Activated CD4-positive, alpha-beta T cell treated with anti-CD3 and anti-CD28 coated beads, Interleukin-2, amount 50 U/mL, for 1 hour (primary cell): ENCODE measurements at regions not wholly inside any gene's neighbourhood (a gene's known extent, or its start where the extent isn't known, plus 50 kb on each side); places are given as distances from the start of the nearest gene placed in this dataset.

Experiments used
- DNase-seq: peaks from one replicate; pipeline ENCODE4 v3.0.0-alpha.2; 2020

DNA sequence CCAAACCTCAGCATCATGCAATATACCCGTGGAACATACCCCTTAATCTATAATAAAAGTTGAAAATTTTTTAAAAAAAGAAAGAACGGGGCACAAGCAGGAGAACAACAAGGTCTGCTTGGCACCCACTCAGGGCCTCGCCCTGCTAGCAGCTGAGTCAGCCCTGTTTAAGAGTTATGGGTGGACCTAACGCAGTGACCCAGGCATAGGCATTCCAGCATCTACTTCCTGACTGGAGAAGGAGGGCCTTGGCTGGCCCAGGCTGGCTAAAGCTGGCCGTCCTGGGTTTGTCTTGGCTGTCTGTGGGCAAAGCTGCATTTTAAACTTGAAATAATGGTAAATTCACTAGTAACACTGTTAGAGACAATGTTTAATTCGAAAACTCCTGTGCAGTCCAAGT lies 236.7 kb upstream of the PGRMC2 start:
- DNase-seq = no peak

DNA sequence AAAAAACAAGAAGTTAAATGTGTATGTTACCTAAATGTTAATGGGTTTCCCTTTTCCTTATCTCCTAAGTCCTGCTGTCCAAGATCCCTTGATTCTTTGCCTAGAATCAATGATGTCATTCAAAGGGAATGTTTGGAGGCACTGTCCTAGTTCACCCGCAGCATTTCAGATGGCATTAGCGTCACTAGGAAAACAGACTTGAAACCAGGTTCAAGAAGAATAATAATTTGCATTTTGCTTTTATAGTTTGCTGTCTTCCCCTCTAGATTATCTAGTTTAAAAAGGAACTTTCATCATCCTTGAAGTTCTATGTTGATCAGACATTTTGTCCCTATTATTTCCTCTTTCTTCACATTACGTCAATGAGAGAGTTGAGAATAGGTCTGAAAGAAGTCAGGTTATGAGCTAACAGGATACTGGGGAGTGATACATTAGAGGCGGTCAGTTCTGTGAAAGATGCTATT lies 234.1 kb upstream of the PGRMC2 start:
- no peak for DNase-seq

DNA sequence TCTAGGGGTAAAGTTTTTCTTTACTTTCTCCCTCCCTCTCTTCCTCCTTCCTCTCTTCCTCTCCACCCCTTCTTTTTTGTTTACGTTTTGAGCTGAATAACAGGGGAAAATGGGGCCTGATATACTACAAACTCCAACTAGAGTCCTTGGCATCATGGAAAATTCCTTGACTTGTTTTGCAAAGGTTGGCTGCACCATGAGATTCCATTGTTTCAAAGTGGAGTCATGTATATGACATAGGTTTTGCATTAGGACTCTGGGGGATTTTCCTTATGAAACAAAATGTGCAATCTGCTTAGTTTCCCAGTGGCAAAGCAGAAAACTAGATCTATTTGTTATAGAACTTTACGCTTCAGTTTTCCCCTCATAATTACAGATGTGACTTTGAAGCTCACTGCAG lies 233.5 kb upstream of the PGRMC2 start:
- no peak for DNase-seq

DNA sequence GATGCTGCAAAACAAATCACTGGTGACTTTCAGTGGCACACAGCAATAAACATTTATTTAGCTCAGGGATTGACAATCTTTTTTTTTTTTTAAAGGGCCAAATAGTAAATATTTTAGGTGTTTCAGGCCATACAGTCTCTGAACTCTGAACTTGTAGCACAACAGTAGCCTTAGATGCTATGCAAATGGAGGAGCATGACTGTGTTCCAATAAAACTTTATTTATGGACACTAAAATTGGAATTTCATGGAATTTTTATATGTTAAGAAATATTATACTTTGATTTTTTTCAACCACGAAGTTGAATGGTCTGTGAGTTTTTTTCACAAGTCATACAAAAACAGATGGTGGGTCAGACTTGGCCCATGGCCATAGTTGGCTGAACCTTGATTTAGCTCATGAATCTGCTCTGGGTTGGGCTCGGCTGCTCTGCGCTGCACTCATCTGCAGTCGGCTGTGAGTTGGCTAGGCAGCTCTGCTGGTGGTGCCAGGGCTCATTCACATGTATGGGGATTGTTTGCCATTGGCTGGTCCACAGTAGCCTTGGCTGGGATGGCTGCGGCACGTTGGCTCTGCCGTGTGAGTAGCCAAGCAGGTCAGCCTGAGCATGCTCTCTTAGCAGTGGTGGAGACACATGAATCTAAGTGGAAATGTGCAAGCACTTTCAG lies 231.7 kb upstream of the PGRMC2 start:
- no peak for DNase-seq

DNA sequence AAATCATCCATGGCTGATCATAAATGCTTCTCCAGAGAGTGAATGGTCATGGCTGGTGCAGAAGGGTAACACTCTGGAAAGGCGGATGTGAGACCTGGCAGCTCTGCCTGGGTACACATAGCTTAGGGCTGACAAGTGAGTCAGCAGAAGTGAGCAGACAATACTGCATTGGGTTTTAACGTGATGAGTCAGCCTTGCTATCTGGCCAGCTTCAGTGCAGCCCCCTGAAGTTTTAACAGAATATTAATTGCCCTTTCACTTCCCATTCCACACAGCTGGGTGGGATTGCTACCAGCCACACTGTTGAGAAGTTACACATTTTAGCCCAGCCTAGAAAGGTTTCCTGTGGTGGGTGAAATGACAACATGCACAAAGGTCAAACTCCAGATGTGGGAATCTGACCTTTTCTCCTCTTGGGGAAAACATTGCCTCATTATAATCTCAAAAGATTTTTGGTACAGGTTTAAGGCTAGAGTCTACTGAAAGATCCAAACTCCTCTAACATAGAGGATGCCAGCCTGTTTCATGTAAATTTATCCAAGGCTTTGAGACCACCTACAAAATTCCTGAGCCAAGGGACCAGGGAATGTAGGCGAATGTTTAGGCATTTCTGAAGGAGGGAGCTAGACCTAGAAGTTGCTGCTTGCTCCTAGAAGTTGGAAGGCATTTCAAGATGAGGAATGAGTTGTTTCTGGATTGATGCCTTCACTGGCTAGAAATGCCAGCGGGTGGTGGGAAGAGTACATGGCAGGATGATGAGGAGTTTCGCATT lies 230.3 kb upstream of the PGRMC2 start:
- no peak for DNase-seq

DNA sequence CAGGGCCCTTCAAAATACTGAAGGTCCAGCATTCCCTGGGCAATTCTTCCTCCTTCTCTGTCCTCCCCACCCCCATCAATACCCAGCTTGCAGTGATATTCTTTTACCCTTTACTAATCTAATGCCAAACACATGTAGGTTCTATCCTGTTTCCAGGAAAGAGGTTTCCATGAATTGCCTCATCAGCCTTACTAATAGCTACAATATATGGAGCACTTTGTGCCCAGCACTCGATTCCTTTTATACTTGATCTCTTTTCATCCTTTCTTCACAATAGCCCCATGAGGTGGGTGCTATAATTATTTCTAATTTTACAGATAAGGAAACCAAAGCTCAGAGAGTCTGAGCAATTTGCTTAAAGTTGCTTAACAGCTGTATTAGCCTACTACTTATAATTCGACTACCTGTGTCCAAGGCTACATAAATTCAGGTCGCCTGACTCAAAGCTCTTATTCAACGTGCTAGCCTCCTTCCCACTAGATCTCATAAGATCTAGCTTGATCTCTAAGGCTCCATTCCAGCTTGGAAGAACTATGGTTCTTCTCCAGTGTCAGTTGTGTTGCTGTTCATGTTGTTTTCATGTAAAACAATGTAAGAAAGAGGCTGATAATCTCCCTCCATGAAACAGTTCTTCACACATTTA lies 229.6 kb upstream of the PGRMC2 start:
- no peak for DNase-seq

DNA sequence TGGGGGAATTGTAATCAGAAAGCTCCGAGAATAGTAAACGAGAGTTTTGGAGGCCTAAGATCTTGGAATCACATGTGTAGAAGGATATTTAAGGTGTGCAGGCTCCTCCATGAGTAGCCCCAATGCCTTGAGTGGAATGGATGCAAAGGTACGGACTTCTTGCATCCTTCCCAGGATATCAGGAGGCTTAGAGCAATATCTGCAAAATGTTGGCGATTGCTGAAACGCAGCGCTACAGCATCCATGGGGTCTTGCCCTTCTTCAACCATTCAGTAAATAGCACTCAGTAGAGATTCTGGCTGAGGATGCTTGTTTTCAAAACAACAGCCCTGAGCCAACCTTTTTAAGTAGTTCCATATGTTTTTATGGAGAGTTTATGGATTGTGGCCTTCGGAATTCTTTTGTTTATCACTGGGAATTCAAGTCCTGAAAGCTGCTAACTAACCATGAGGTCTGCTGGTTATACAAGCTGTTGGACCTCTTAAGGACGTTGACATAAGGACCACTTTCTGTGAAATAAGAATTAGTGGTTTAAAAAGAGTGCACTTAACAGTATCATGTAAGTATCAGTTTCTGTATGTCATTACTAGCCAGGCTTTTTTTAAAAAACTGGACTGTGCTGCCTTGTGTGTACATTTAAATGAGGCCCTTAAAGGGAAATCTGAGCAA lies 228.8 kb upstream of the PGRMC2 start:
- DNase-seq = no peak

DNA sequence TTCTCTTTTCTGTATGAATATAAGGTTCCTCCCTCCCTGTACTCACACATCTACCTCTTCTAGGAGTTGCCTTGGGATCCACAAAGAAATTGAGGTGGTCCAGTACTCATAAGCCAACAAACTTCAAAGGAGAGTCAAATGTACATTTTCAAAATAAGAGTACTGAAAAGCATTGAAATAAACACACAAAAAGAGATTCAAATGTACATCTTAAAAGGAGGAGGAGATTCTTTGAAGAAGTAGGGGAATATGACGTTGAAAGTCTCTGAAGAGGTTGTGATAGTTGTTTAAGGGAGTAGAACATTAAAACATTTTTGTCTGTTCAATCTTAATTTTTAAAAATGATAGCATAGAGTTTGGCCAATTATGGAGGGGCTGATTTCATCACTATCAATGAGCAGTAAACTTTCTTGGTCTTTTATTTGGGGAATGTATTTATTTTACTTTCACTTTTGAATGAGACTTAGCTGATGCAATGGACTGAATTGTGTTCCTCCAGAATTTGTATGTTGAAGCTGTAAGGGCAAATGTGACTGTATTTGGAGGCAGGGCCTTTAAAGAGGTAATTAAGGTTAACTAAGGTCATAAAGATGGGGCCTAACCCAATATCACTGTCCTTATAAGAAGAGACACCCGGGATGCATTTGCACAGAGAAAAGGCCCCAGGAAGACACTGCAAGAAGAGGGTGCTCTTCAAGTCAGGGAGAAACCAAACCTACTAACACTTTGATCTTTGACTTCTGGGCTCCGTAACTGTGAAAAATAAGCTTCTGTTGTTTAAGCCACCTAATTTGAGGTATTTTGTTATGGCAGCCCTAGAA lies 226.3 kb upstream of the PGRMC2 start:
- no peak for DNase-seq

DNA sequence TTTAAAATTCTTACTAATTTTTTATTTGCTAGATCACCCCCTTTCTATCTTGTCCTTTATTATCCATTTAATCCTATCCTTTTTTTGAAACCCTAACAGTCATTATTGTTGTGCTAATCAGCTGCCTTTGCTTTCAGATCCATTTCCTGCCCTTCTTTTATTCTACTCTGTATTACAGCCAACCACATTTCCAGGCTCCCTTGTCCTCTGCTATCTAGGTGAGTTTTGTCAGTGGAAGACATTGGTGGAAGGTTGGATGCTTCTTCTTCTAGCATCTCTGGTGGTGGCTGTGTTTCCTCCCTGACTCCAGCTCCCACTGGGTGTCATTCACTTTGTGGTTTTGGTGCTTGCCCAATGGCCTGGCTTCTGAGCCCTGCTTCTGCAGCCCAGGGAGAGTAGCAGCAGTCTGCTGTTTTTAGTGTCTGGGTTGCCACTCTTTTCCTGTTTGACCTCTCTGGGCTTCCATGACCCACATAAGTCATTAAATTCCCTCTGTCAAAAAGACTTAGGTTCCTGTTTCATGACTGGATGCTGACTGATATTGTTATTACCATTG lies 225.2 kb upstream of the PGRMC2 start:
- DNase-seq = no peak

DNA sequence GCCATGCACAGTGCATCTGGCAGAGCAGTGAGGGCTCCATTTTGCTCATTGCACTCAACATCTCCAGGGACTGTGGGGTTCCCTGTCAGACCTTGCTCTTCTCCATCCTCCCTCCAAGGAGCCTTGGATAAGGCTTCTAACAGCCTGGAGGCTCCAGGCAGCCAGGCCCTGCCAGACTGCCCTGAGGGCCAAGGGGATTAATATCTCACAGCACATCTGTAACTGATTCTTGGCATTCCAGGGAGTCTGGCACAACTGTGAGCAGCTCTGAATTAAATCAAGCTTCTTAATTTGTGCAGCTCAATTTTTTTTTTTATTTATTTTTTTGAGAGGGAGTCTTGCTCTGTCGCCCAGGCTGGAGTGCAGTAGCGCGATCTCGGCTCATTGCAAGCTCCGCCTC lies 224.5 kb upstream of the PGRMC2 start:
- no peak for DNase-seq

DNA sequence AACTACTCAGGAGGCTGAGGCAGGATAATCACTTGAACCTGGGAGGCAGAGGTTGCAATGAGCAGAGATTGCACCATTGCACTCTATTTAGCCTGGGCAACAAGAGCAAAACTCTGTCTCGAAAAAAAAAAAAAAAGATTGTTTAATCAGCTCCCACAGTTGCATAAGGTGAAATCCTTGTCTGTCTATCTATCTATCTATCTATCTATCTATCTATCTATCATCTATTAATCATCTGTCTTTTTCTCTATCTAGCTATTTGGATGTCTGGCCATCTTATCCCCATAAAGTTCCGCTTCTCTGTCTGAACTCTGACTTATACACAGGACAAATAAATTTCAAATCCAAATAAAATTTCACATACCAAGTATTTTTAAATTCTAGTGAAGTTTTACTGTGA lies 223.2 kb upstream of the PGRMC2 start:
- DNase-seq = no peak

DNA sequence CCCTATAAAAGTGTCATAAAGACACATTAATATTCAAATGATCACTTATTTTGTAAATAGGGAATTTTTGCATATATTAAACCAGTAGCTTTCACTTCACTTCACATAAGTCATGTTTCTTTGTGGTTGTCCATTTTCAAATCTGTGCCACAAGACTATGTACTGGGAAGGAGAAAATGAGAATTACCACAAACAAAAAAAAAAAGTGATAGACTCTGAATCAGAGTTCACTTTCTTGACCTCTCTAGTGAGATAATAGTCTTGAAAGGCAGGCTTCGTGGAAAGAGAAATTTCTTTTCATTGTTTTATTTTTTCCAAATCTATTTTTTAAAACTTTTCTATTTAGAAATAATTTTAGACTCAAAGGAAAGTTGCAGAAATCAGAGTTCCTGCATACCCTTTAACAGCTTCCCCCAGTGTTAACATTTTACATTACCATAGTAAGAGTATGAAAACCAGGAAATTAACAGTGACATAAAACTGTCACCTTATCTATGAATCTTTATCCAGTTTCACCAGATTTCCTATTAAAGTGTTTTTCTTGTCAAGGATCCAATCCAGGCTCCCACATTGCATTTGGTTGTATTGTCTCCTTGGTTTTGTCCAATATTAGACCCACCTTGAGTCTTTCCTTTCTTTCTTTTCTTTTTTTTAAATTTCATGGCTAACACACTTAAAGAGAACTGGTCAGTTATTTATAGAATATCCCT lies 215.4 kb upstream of the PGRMC2 start:
- DNase-seq = no peak

DNA sequence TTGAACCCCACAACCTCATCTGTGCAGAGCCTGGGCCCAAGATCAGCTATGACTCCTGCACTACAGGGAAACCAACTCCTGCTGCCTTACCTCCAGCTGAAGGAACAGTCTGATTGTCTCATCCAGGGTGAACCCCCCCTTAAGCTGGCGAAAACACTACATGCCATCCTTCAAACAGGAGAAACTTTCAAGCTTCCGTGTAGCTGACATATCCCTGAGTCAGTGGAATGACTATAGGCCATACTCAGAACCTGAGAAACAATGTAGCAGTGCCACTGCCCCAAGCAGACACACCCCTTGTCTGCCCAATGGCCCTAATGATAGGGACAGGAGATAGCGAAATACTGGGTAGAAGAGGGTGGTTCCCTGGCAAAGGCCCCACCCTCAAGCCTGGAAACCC lies 213.6 kb upstream of the PGRMC2 start:
- DNase-seq = no peak

DNA sequence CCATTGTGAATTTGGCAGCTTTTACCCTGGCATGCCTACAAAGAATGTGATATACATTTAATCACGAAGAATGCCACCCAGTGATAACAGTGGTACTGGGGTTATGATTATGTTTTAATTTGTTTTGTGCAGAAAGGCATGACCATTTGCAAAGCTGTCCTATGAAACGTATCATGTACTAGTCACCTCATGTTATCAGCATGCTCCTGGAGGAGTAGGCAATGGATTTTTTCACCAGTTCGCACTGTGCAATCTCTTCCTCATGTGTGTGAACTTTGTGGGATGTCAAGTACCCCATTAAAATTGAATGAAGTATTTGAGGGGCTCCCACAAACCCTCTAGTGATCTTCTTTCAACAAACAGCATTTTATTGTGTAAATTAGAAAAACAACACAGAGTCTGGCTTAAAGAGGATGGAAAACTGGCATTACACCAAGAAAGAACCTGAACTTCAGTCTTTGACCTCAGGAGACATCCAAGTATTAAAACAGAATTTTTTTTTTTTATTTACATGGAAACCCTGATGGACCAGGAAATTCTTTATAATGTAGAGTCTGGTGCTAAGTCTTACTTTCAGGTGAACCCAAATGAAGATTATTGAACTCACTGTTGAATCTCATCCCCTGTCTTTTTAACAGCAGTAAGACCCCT lies 200.6 kb upstream of the PGRMC2 start:
- DNase-seq = no peak

DNA sequence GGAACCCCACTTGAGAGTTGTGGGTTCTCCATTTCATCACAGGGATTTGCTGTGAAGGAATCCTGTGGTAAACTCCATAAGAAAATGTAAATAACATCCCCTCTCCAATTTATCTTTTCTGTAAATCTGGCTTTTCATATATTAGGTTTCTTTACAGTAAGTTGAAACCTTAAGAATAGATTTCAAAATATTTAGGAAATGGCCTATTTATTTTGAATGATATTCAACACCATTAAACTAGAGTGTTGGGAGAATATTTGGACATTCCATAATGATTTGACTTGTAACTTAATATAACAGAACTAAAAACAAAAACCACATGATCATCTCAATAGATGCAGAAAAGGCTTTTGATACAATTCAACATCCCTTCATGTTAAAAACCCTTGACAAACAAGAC lies 197.3 kb upstream of the PGRMC2 start:
- no peak for DNase-seq

DNA sequence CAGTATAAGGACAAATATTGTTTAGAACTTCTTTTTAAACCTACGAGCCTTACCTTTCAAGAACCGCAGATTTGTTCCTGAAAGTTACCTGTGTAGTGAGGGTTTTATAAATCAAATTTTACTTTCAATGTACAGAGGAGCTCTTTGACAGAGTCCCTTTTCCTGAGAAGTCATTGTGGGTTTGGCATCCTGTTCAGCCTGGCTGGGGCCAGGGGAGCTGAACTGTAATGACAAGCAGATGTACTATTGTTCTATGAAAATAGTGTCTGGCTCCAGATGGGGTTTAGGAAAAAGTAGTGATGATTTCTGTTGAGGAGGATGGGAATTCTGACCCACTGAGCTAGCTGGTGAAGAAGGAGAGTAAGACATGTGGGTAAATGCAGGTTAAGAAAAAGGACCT lies 196.2 kb upstream of the PGRMC2 start:
- no peak for DNase-seq

DNA sequence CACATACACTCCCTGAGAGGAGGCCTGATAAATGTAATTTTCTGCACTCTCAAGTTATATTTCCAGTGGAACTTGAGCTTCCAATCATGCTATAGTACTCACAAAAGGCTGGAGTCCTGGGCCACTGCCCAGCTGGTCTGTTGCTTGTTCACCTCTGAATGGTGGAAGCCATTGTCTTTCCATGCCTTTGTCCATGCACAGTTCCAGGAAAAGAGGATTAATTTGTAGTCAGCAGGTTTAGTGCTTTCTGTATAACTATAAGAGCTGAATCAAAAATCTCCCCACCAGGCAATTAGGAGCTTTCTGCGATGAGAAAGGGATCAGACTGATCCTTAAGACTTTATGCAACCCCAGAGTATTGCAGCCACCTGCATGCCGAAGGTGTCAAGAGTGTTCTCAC lies 195.4 kb upstream of the PGRMC2 start:
- no peak for DNase-seq

DNA sequence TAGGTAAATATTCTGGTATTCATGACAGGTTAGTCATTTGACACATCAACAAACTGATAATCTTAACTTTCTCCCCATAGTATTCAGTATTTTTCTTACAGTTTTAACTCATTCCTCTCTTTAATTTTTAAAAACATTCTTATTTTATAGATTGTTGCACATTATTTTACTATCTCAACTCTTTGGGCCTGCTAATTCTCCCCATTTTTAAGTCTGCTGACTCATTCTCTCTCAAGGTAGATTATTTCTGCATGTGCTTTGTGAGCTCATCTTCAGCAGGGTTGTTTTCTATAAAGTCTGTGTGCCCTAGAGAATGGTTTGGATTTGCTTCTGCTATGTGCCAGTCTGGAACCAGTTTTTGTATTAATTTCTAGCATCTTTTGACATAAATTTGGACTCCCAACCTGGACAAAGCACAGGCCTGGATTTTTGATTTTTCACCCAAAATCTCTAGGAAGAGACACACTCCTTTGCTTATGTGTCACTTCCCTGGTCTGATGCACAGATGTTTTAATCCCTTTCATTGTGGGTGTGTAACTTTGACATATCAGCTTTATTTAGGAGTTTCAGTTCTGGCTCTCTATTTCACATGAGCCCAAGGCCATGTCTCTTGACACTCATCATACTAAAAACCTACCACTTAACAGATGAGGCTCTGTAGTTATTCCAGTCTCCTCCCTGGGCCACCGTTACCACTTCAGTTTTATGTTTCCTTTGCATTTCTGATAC lies 194.3 kb upstream of the PGRMC2 start:
- no peak for DNase-seq

DNA sequence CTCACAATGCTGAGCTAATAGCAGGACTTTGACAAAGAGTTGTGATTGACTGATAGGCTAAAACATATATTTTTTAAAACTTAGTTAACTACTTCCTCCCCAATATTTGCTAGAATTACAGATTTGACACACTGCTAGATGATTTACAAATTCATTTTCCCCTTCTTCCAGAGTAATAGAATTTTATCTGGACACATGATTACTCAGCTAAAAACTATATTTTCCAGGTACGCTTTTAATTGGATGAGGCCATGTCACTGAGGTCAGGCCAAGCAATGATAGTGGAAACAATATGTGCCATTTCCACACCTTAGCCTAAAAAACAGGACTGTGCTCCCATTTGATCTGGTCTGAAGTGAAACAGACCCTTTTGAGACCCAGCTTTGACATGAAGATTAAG lies 193.3 kb upstream of the PGRMC2 start:
- DNase-seq = no peak

DNA sequence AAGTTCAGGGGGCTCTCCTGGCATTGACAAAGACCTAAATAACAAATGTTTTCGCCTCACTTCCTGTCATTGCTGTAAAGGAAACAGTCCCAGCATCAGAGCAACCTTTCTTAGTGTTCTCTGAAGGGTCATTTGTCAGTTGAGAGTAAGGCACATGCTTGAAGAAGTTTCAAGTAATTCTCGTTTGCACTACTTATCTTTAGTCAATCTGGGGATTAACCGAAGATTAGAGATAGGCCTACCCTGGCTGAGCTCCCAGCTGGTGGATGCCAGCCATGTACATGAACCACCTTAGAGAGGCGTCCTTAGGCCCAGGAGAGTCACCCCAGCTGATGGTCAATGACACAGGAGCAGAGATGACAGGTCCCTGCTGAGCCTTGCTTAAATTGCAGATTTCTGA lies 189.9 kb upstream of the PGRMC2 start:
- no peak for DNase-seq

DNA sequence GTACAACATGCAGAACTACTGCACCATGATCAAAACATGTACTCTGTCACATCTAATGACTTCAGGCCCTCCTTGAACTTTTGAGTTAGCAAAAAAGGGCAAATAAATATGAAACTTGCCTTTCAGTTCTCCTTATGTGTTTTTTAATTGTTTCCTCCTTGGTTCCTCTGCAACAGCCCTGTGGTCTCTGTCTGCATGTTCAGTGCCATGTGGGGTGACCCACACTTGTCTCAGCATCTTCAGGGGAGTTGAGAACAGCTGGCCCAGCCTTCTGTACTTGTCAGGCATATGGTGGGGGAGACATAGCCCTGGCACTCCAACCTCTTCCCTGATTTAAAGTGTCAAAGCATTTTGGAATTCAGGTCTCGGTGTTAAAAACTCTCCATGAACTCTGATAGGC lies 188.0 kb upstream of the PGRMC2 start:
- DNase-seq = no peak
